Prostate gland (tissue), 2 donors: ENCODE measurements at regions not wholly inside any gene's neighbourhood (a gene's known extent, or its start where the extent isn't known, plus 50 kb on each side); places are given as distances from the start of the nearest gene placed in this dataset.

Experiments
- CTCF ChIP-seq, 4 experiments: fragments of 200-600 bp in 2 of 4; fragments of 450-650 bp in 2 of 4; sonication (generic) in 2 of 4; IDR thresholded peaks; 1 replicate in 3 of 4; 2 replicates in 1 of 4; pipeline ENCODE4 v1.5.1; 2016 to 2019; ENCODE audit warnings: antibody characterized with exemption in 4 of 4, mild to moderate bottlenecking in 2 of 4, moderate library complexity in 2 of 4
- POLR2A ChIP-seq: fragments of 450-650 bp; IDR thresholded peaks from one replicate; pipeline ENCODE4 v1.6.1; 2016; ENCODE audit warnings: antibody characterized with exemption, mild to moderate bottlenecking
- POLR2AphosphoS5 ChIP-seq: sonication (generic); formaldehyde crosslinking; IDR thresholded peaks from one replicate; pipeline ENCODE4 v1.6.1; 2017; ENCODE audit warnings: antibody characterized with exemption

- TF ChIP-seq CTCF (IDR thresholded peaks at IDR 0.05) (no peak), POLR2AphosphoS5 (no peak), POLR2A (no peak)
Observed at GRCh38 chr5:96176022-96176421, 214.4 kb upstream of the ELL2 start.
